K562 (cell line): ENCODE measurements at regions not wholly inside any gene's neighbourhood (a gene's known extent, or its start where the extent isn't known, plus 50 kb on each side); places are given as distances from the start of the nearest gene placed in this dataset.
A peak's percentile ranks its signal among the peaks of the same experiment; 100 is the strongest.

Experiments used
- ARHGAP35 ChIP-seq: fragments of 450-650 bp; IDR thresholded peaks from 2 replicates; pipeline ENCODE4 v1.6.1; 2018; ENCODE audit not compliant: partially characterized antibody
- CXXC5 ChIP-seq: fragments of 250-450 bp; sonication (Bioruptor Pico); IDR thresholded peaks from 2 replicates; pipeline ENCODE4 v1.8.0; 2022; ENCODE audit warnings: inconsistent platforms, mild to moderate bottlenecking, moderate library complexity
- ELF1 ChIP-seq: fragments of 200-800 bp; sonication (Bioruptor generic); IDR thresholded peaks from 2 replicates; pipeline ENCODE4 v1.6.1; 2016; ENCODE audit warnings: missing genetic modification characterization, missing compliant biosample characterization
- ELF4 ChIP-seq: fragments of 450-650 bp; formaldehyde crosslinking; IDR thresholded peaks from 2 replicates; pipeline ENCODE4 v1.4.0; 2022; ENCODE audit warnings: missing genetic modification characterization
- KAT8 ChIP-seq: fragments of 450-650 bp; IDR thresholded peaks from 2 replicates; pipeline ENCODE4 v1.6.1; 2016; ENCODE audit warnings: low read depth, mild to moderate bottlenecking
- MCM3 ChIP-seq: fragments of 450-650 bp; IDR thresholded peaks from 2 replicates; pipeline ENCODE4 v1.6.1; 2016
- NFIC ChIP-seq: fragments of 450-650 bp; IDR thresholded peaks from 2 replicates; pipeline ENCODE4 v1.6.1; 2017; ENCODE audit warnings: mild to moderate bottlenecking, inconsistent platforms
- ZBTB17 ChIP-seq: fragments of 450-650 bp; formaldehyde crosslinking; IDR thresholded peaks from 2 replicates; pipeline ENCODE4 v1.4.0; 2020; ENCODE audit warnings: mild to moderate bottlenecking
- ZBTB8A ChIP-seq: fragments of 450-650 bp; IDR thresholded peaks from 2 replicates; pipeline ENCODE4 v1.6.1; 2018; ENCODE audit warnings: mild to moderate bottlenecking, moderate library complexity; ENCODE audit not compliant: partially characterized antibody
- ZNF133 ChIP-seq: fragments of 250-450 bp; sonication (Bioruptor Pico); IDR thresholded peaks from 2 replicates; pipeline ENCODE4 v1.4.0; 2020; ENCODE audit warnings: mild to moderate bottlenecking
- ZNF586 ChIP-seq: fragments of 450-650 bp; formaldehyde crosslinking; conservative IDR thresholded peaks from 2 replicates; pipeline ENCODE4 v1.4.0; 2020; ENCODE audit warnings: mild to moderate bottlenecking, moderate library complexity
- ZNF644 ChIP-seq: fragments of 200-800 bp; sonication (Bioruptor generic); IDR thresholded peaks from 2 replicates; pipeline ENCODE4 v1.6.1; 2016; ENCODE audit warnings: low read depth, missing genetic modification characterization, missing compliant biosample characterization
- ZSCAN32 ChIP-seq: fragments of 450-650 bp; formaldehyde crosslinking; IDR thresholded peaks from 2 replicates; pipeline ENCODE4 v1.4.0; 2020; ENCODE audit warnings: mild to moderate bottlenecking, moderate library complexity
- TF ChIP-seq, protein P1 (sequence below), 2 experiments: fragments of 450-650 bp in 1 of 2; sonication (generic) in 1 of 2; formaldehyde crosslinking in 1 of 2; IDR thresholded peaks; 2 replicates each; pipeline versions ENCODE4 v1.7.1 to v1.9.0; 2016 to 2022; ENCODE audit warnings: inconsistent platforms in 1 of 2, mild to moderate bottlenecking in 1 of 2, missing genetic modification reagents in 1 of 2
- TF ChIP-seq, protein P2 (sequence below), 2 experiments: fragments of 200-800 bp in 1 of 2; sonication (Bioruptor generic) in 1 of 2; sonication (generic) in 1 of 2; formaldehyde crosslinking in 1 of 2; IDR thresholded peaks in 1 of 2; conservative IDR thresholded peaks in 1 of 2; 2 replicates each; pipeline versions ENCODE4 v1.5.0 to v1.6.1; 2016 to 2020; ENCODE audit warnings: missing compliant biosample characterization in 1 of 2, missing genetic modification characterization in 1 of 2, missing genetic modification reagents in 1 of 2

DNA sequence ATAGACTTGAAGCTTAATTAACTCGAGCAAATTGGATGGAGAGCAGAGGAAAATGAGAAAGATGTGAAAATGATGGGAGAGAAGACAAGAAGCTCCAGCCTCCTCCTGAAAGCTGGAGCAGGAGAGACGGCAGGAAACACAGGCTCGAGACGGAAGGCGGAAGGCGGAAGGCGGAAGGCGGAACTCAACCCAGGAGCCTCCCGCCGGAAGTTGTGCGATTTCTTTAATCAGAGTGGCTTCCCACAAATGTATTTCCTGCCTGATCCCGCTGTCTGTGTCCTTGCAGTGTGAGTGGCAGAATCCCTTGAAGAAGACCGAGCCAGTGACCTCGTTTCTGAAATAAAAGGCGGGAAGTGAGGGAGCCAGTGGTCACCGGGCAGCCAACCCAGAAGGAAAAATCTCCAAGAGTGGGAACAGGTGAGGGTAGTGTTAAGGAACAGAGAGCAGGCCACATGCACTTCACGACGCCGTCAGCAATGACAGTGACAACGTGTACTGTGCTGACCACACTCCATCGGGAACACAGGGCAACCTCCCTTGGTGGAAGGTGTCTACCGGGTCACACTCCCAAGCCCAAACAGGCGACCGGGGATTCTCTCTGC, 117.0 kb upstream of the RNF32 start (continued):
- TF ChIP-seq, protein P1, sequence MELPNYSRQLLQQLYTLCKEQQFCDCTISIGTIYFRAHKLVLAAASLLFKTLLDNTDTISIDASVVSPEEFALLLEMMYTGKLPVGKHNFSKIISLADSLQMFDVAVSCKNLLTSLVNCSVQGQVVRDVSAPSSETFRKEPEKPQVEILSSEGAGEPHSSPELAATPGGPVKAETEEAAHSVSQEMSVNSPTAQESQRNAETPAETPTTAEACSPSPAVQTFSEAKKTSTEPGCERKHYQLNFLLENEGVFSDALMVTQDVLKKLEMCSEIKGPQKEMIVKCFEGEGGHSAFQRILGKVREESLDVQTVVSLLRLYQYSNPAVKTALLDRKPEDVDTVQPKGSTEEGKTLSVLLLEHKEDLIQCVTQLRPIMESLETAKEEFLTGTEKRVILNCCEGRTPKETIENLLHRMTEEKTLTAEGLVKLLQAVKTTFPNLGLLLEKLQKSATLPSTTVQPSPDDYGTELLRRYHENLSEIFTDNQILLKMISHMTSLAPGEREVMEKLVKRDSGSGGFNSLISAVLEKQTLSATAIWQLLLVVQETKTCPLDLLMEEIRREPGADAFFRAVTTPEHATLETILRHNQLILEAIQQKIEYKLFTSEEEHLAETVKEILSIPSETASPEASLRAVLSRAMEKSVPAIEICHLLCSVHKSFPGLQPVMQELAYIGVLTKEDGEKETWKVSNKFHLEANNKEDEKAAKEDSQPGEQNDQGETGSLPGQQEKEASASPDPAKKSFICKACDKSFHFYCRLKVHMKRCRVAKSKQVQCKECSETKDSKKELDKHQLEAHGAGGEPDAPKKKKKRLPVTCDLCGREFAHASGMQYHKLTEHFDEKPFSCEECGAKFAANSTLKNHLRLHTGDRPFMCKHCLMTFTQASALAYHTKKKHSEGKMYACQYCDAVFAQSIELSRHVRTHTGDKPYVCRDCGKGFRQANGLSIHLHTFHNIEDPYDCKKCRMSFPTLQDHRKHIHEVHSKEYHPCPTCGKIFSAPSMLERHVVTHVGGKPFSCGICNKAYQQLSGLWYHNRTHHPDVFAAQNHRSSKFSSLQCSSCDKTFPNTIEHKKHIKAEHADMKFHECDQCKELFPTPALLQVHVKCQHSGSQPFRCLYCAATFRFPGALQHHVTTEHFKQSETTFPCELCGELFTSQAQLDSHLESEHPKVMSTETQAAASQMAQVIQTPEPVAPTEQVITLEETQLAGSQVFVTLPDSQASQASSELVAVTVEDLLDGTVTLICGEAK (IDR thresholded peaks at IDR 0.05), result peak; percentile 81
- TF ChIP-seq, protein P1 (CRISPR knock-in tag; IDR thresholded peaks at IDR 0.05), result no peak
- TF ChIP-seq ZBTB8A (no peak), NFIC (no peak), MCM3 (no peak), ELF4 (CRISPR knock-in tag) (no peak), ZSCAN32 (CRISPR knock-in tag) (no peak), CXXC5 (CRISPR knock-in tag) (peak; percentile 13; the same call in 1 of the 2 replicates), ARHGAP35 (no peak), KAT8 (no peak), ZBTB17 (CRISPR knock-in tag) (no peak), ZNF586 (CRISPR knock-in tag) (no peak), ELF1 (tag) (peak; percentile 77), ZNF644 (tag) (no peak), ZNF133 (CRISPR knock-in tag) (no peak)
- TF ChIP-seq, protein P2, sequence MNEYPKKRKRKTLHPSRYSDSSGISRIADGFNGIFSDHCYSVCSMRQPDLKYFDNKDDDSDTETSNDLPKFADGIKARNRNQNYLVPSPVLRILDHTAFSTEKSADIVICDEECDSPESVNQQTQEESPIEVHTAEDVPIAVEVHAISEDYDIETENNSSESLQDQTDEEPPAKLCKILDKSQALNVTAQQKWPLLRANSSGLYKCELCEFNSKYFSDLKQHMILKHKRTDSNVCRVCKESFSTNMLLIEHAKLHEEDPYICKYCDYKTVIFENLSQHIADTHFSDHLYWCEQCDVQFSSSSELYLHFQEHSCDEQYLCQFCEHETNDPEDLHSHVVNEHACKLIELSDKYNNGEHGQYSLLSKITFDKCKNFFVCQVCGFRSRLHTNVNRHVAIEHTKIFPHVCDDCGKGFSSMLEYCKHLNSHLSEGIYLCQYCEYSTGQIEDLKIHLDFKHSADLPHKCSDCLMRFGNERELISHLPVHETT (CRISPR knock-in tag; conservative IDR thresholded peaks at IDR 0.05 in 1 of 2, IDR thresholded peaks at IDR 0.05 in 1 of 2), result no peak
